ENCODE measurements at regions not wholly inside any gene's neighbourhood (a gene's known extent, or its start where the extent isn't known, plus 50 kb on each side); places are given as distances from the start of the nearest gene placed in this dataset.

DNA sequence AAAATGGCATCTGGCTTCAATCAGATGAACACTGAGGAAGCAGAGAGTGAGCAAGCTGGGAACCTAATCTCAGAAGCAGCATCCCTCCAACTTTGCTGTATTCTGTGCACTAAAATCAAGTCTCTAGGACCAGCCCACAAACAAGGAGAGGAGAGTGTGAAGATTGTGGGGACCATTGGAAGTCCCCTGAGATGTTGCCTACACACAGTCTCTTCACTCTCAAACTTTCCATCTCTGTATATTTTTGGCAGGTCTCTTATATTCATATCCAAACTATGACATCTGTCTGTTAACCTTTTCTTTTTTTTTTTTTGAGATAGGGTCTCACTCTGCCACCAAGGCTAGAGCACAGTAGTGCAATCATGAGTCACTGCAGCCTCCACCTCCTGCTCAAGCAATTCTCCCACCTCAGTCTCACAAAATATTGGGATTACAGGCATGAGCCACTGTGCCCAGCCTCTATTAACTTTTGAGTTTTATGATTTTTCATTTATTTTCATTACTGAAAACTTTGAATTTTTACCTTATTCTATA is 1096.4 kb downstream of the TBC1D22A start:
- TF ChIP-seq, protein P1, sequence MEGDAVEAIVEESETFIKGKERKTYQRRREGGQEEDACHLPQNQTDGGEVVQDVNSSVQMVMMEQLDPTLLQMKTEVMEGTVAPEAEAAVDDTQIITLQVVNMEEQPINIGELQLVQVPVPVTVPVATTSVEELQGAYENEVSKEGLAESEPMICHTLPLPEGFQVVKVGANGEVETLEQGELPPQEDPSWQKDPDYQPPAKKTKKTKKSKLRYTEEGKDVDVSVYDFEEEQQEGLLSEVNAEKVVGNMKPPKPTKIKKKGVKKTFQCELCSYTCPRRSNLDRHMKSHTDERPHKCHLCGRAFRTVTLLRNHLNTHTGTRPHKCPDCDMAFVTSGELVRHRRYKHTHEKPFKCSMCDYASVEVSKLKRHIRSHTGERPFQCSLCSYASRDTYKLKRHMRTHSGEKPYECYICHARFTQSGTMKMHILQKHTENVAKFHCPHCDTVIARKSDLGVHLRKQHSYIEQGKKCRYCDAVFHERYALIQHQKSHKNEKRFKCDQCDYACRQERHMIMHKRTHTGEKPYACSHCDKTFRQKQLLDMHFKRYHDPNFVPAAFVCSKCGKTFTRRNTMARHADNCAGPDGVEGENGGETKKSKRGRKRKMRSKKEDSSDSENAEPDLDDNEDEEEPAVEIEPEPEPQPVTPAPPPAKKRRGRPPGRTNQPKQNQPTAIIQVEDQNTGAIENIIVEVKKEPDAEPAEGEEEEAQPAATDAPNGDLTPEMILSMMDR (conservative IDR thresholded peaks at IDR 0.05; ENCODE audit: low read depth, low read length): no peak
- no peak for TF ChIP-seq EZH2 (IDR thresholded peaks at IDR 0.05; ENCODE audit: low read length, unreplicated experiment)

All from PC-3 (cell line).